Smooth muscle cell (in vitro differentiated cells): ENCODE measurements at regions not wholly inside any gene's neighbourhood (a gene's known extent, or its start where the extent isn't known, plus 50 kb on each side); places are given as distances from the start of the nearest gene placed in this dataset.

Experiments used
- DNase-seq: peaks from one replicate; lab custom pipeline; 2025; ENCODE audit not compliant: unreplicated experiment; lab: John Stamatoyannopoulos, UW
- H2AFZ ChIP-seq: fragments of 200-600 bp; sonication (generic); 2 replicates; pipeline ENCODE4 v1.6.0; 2016; ENCODE audit warnings: antibody characterized with exemption, low read depth, mild to moderate bottlenecking
- H3F3A ChIP-seq: fragments of 200-600 bp; sonication (generic); 2 replicates; pipeline ENCODE4 v1.6.0; 2017; ENCODE audit warnings: antibody characterized with exemption, low read depth
- H3K27ac ChIP-seq: fragments of 200-600 bp; sonication (generic); 2 replicates; pipeline ENCODE4 v1.5.1; 2016; ENCODE audit warnings: low read depth, mild to moderate bottlenecking
- H3K27me3 ChIP-seq: fragments of 200-600 bp; sonication (generic); 2 replicates; pipeline ENCODE4 v1.6.1; 2016; ENCODE audit warnings: low read depth, mild to moderate bottlenecking
- H3K36me3 ChIP-seq: fragments of 200-600 bp; sonication (generic); 2 replicates; pipeline ENCODE4 v1.5.1; 2016; ENCODE audit warnings: low read depth
- H3K4me1 ChIP-seq: fragments of 200-600 bp; sonication (generic); 2 replicates; pipeline ENCODE4 v1.5.1; 2016; ENCODE audit warnings: low read depth
- H3K4me2 ChIP-seq: fragments of 200-600 bp; sonication (generic); 2 replicates; pipeline ENCODE4 v1.6.0; 2016; ENCODE audit warnings: mild to moderate bottlenecking
- H3K4me3 ChIP-seq: fragments of 200-600 bp; sonication (generic); 2 replicates; pipeline ENCODE4 v1.5.1; 2016; ENCODE audit warnings: mild to moderate bottlenecking
- H3K79me2 ChIP-seq: fragments of 200-600 bp; sonication (generic); 2 replicates; pipeline ENCODE4 v1.6.0; 2016; ENCODE audit warnings: low read depth, mild to moderate bottlenecking
- H3K9ac ChIP-seq: fragments of 200-600 bp; sonication (generic); 2 replicates; pipeline ENCODE4 v1.6.0; 2016; ENCODE audit warnings: low read depth
- H3K9me3 ChIP-seq: fragments of 200-600 bp; sonication (generic); replicated peaks from 2 replicates; pipeline ENCODE4 v1.5.1; 2016; ENCODE audit warnings: low read depth
- H4K20me1 ChIP-seq: fragments of 200-600 bp; sonication (generic); 2 replicates; pipeline ENCODE4 v1.6.0; 2016; ENCODE audit warnings: low read depth
- CTCF ChIP-seq: fragments of 200-600 bp; sonication (generic); IDR thresholded peaks from 2 replicates; pipeline ENCODE4 v1.5.1; 2017; ENCODE audit warnings: borderline replicate concordance, mild to moderate bottlenecking, antibody characterized with exemption; ENCODE audit not compliant: insufficient read depth, poor library complexity, severe bottlenecking
- WGBS: methylation state at CpG from one replicate; pipeline ENCODE4 v1.1.7; 2016; ENCODE audit warnings: low lambda C conversion rate; 5-methylcytosine and 5-hydroxymethylcytosine counted together

- DNase-seq, result no peak
- Histone ChIP-seq H3K36me3 (no peaks in the 10 kb centered on the region), H3K4me2 (no peak overlapping the region), H3K27me3 (no peaks in the 10 kb centered on the region), H3K4me1 (no peaks in the 10 kb centered on the region), H3K9ac (no peak overlapping the region), H3K4me3 (no peak overlapping the region), H4K20me1 (no peaks in the 10 kb centered on the region), H3K9me3 (no peaks in the 10 kb centered on the region), H3K79me2 (no peaks in the 10 kb centered on the region), H2AFZ (no peak overlapping the region), H3F3A (no peaks in the 10 kb centered on the region), H3K27ac (no peak overlapping the region)
- no peak for TF ChIP-seq CTCF
- 78% methylated on average over 3 of the region's 3 CpGs for WGBS
Observed at GRCh38 chr6:96468281-96468680, 53.3 kb upstream of the UFL1 start.

GRCh38 chr6:96468681-96469224 is 52.9 kb upstream of the UFL1 start:
- peak; percentile 34 for TF ChIP-seq CTCF
- no peak overlapping the region for H3K9ac ChIP-seq
- H3K79me2 ChIP-seq, result no peaks in the 10 kb centered on the region
- 43% methylated on average over 2 of the region's 2 CpGs for WGBS
- H3K9me3 ChIP-seq, result no peaks in the 10 kb centered on the region
- H3F3A ChIP-seq, result no peaks in the 10 kb centered on the region
- no peak overlapping the region for H2AFZ ChIP-seq
- no peaks in the 10 kb centered on the region for H4K20me1 ChIP-seq
- no peaks in the 10 kb centered on the region for H3K27me3 ChIP-seq
- H3K4me2 ChIP-seq, result no peak overlapping the region
- H3K36me3 ChIP-seq, result no peaks in the 10 kb centered on the region
- H3K27ac ChIP-seq, result no peak overlapping the region
- no peaks in the 10 kb centered on the region for H3K4me1 ChIP-seq
- H3K4me3 ChIP-seq, result no peak overlapping the region
- no peak for DNase-seq

GRCh38 chr6:96469312-96469711 is 52.3 kb upstream of the UFL1 start:
- no peak for DNase-seq
- no peaks in the 10 kb centered on the region for H4K20me1 ChIP-seq
- H3K4me3 ChIP-seq, result no peak overlapping the region
- WGBS, result 80% methylated on average over 2 of the region's 2 CpGs
- no peak overlapping the region for H2AFZ ChIP-seq
- H3K4me1 ChIP-seq, result no peaks in the 10 kb centered on the region
- no peak for TF ChIP-seq CTCF
- no peak overlapping the region for H3K4me2 ChIP-seq
- H3K27me3 ChIP-seq, result no peaks in the 10 kb centered on the region
- H3K27ac ChIP-seq, result no peak overlapping the region
- no peaks in the 10 kb centered on the region for H3K36me3 ChIP-seq
- H3F3A ChIP-seq, result no peaks in the 10 kb centered on the region
- H3K9ac ChIP-seq, result no peak overlapping the region
- H3K79me2 ChIP-seq, result no peaks in the 10 kb centered on the region
- no peaks in the 10 kb centered on the region for H3K9me3 ChIP-seq

- H3K4me1 ChIP-seq, result no peaks in the 10 kb centered on the region
- H3K9me3 ChIP-seq, result no peaks in the 10 kb centered on the region
- no peaks in the 10 kb centered on the region for H3K27me3 ChIP-seq
- H3K36me3 ChIP-seq, result no peaks in the 10 kb centered on the region
- H3K4me2 ChIP-seq, result no peak overlapping the region
- no peaks in the 10 kb centered on the region for H3K79me2 ChIP-seq
- WGBS, result 74% methylated on average over 2 of the region's 2 CpGs
- H3F3A ChIP-seq, result no peaks in the 10 kb centered on the region
- no peak overlapping the region for H3K9ac ChIP-seq
- H3K27ac ChIP-seq, result no peak overlapping the region
- H4K20me1 ChIP-seq, result no peaks in the 10 kb centered on the region
- DNase-seq, result no peak
- H3K4me3 ChIP-seq, result no peak overlapping the region
- no peak overlapping the region for H2AFZ ChIP-seq
- TF ChIP-seq CTCF, result no peak
Observed at GRCh38 chr6:96470296-96470695, 51.3 kb upstream of the UFL1 start.
